ENCODE measurements at regions not wholly inside any gene's neighbourhood (a gene's known extent, or its start where the extent isn't known, plus 50 kb on each side); places are given as distances from the start of the nearest gene placed in this dataset.

DNA sequence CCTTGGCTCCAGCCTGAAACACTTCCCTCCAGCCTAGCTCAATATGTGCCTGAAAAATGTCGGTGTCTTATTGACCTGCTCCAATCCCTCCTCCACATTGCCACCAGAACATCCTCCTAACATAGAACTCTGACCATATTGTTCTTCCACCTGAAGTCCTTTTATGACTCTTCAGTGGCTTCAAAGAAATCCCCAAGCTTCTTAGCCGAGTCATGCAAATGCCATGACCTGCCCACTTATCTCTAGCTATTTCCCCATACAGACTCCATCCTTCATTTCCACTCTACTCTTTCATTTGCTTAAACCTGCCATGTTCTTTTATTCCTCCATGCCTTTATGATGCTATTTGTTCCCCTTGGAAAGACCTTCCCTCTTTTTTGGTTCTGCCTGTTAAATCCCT lies 568.6 kb downstream of the ETNK1 start:
- TF ChIP-seq CTCF (conservative IDR thresholded peaks at IDR 0.05; ENCODE audit: low read length) (no peak), EZH2phosphoT487 (IDR thresholded peaks at IDR 0.05; ENCODE audit: borderline replicate concordance) (no peak)

All from Loucy (cell line).